NAMALWA (cell line): ENCODE measurements at regions not wholly inside any gene's neighbourhood (a gene's known extent, or its start where the extent isn't known, plus 50 kb on each side); places are given as distances from the start of the nearest gene placed in this dataset.
"Not testable (repeated sequence)": the region's sequence is repeated elsewhere in the genome, so short reads cannot be mapped to it uniquely, and the experiment has no call there.

ENCODE experiments used
- DNase-seq: peaks from one replicate; pipeline ENCODE4 v3.0.0-alpha.2; 2015; ENCODE audit warnings: low spot score

GRCh38 chr6:21710216-21710615, 116.7 kb downstream of the SOX4 start:
- DNase-seq, result no peak

GRCh38 chr6:21710908-21711627, 117.5 kb downstream of the SOX4 start:
- no peak for DNase-seq

GRCh38 chr6:21712213-21712612, 118.7 kb downstream of the SOX4 start:
- no peak for DNase-seq

GRCh38 chr6:21713481-21713880, 119.9 kb downstream of the SOX4 start:
- DNase-seq, result no peak

- no peak for DNase-seq
These were observed 121.6 kb downstream of the SOX4 start for GRCh38 chr6:21715180-21715579.

GRCh38 chr6:21722510-21722909, 129.0 kb downstream of the SOX4 start:
- no peak for DNase-seq

GRCh38 chr6:21726676-21727075, 133.1 kb downstream of the SOX4 start:
- DNase-seq, result no peak

GRCh38 chr6:21728141-21728540, 134.6 kb downstream of the SOX4 start:
- DNase-seq, result no peak

GRCh38 chr6:21729431-21729830, 135.9 kb downstream of the SOX4 start:
- no peak for DNase-seq

GRCh38 chr6:21730533-21730932, 137.0 kb downstream of the SOX4 start:
- no peak for DNase-seq

- no peak for DNase-seq
These were observed 138.0 kb downstream of the SOX4 start for GRCh38 chr6:21731411-21732031.

- not testable (repeated sequence) for DNase-seq
These were observed 138.6 kb downstream of the SOX4 start for GRCh38 chr6:21732032-21732730.

GRCh38 chr6:21732731-21733130, 139.2 kb downstream of the SOX4 start:
- no peak for DNase-seq

GRCh38 chr6:21733311-21733710, 139.8 kb downstream of the SOX4 start:
- DNase-seq, result no peak

GRCh38 chr6:21734204-21734603, 140.7 kb downstream of the SOX4 start:
- no peak for DNase-seq

GRCh38 chr6:21738180-21739094, 144.9 kb downstream of the SOX4 start:
- no peak for DNase-seq

GRCh38 chr6:21739241-21739640, 145.7 kb downstream of the SOX4 start:
- no peak for DNase-seq

GRCh38 chr6:21739838-21740237, 146.3 kb downstream of the SOX4 start:
- no peak for DNase-seq

GRCh38 chr6:21740376-21741124, 147.0 kb downstream of the SOX4 start:
- DNase-seq, result no peak

- DNase-seq, result no peak
These were observed 147.9 kb downstream of the SOX4 start for GRCh38 chr6:21741221-21742109.
